OCI-LY7 (cell line): ENCODE measurements at regions not wholly inside any gene's neighbourhood (a gene's known extent, or its start where the extent isn't known, plus 50 kb on each side); places are given as distances from the start of the nearest gene placed in this dataset.

Experiments
- BruUV-seq: library from RNA; stranded (reverse); fragments of 400-500 nt; replicated peaks from 2 replicates; lab custom pipeline; 2021; lab: Mats Ljungman, UMichigan
- CTCF ChIA-PET: fragments of 300-600 bp; sonication (Branson Sonifier 250); formaldehyde crosslinking; loops from one replicate; lab custom pipeline; 2022; ENCODE audit warnings: antibody characterized with exemption; ENCODE audit not compliant: unreplicated experiment; lab: Charles Lee
- POLR2A ChIA-PET: fragments of 300-600 bp; sonication (Branson Sonifier 250); formaldehyde crosslinking; loops from one replicate; lab custom pipeline; 2022; ENCODE audit warnings: antibody characterized with exemption; lab: Charles Lee
- DNase-seq: peaks from one replicate; pipeline ENCODE4 v3.0.0-alpha.2; 2015; ENCODE audit warnings: low spot score
- H2AFZ ChIP-seq: fragments of 200-600 bp; sonication (generic), shearing (Covaris generic); 2 replicates; pipeline ENCODE4 v1.6.1; 2014; ENCODE audit warnings: mild to moderate bottlenecking, antibody characterized with exemption, low read length, moderate library complexity
- H3K27ac ChIP-seq: fragments of 200-600 bp; sonication (generic); 2 replicates; pipeline ENCODE4 v1.5.1; 2014; ENCODE audit warnings: mixed run types, low read depth, mild to moderate bottlenecking, moderate library complexity, low read length, inconsistent platforms; ENCODE audit not compliant: poor library complexity, severe bottlenecking
- H3K36me3 ChIP-seq: fragments of 200-600 bp; sonication (generic); 2 replicates; pipeline ENCODE4 v1.6.1; 2014; ENCODE audit warnings: mild to moderate bottlenecking, antibody characterized with exemption, low read length, moderate library complexity, mixed read lengths; ENCODE audit not compliant: insufficient read depth
- H3K4me1 ChIP-seq: fragments of 200-600 bp; sonication (generic); 2 replicates; pipeline ENCODE4 v1.5.1; 2014; ENCODE audit warnings: mild to moderate bottlenecking, low read length; ENCODE audit not compliant: insufficient read depth, poor library complexity, severe bottlenecking
- H3K4me2 ChIP-seq: fragments of 200-600 bp; sonication (generic); 2 replicates; pipeline ENCODE4 v1.6.1; 2014; ENCODE audit warnings: mild to moderate bottlenecking, low read length
- H3K4me3 ChIP-seq: fragments of 200-600 bp; sonication (generic); 2 replicates; pipeline ENCODE4 v1.5.1; 2014; ENCODE audit warnings: mild to moderate bottlenecking, low read depth, low read length; ENCODE audit not compliant: poor library complexity, severe bottlenecking
- H3K79me2 ChIP-seq: fragments of 200-600 bp; sonication (generic); 2 replicates; pipeline ENCODE4 v1.6.1; 2016; ENCODE audit warnings: low read depth, mild to moderate bottlenecking, low read length, moderate library complexity, mixed read lengths; ENCODE audit not compliant: insufficient read depth
- H3K9me2 ChIP-seq: fragments of 200-600 bp; sonication (generic); 2 replicates; pipeline ENCODE4 v1.6.1; 2016; ENCODE audit warnings: mild to moderate bottlenecking, low read length, mixed read lengths; ENCODE audit not compliant: insufficient read depth
- H3K9me3 ChIP-seq: fragments of 200-600 bp; sonication (generic); 2 replicates; pipeline ENCODE4 v1.6.1; 2014; ENCODE audit warnings: mild to moderate bottlenecking, mixed run types, low read length, mixed read lengths
- H4K20me1 ChIP-seq: fragments of 200-600 bp; sonication (generic); 2 replicates; pipeline ENCODE4 v1.6.1; 2014; ENCODE audit warnings: mild to moderate bottlenecking, antibody characterized with exemption, low read length, moderate library complexity, mixed read lengths; ENCODE audit not compliant: insufficient read depth
- CTCF ChIP-seq: fragments of 200-600 bp; sonication (generic); conservative IDR thresholded peaks from 2 replicates; pipeline ENCODE4 v1.5.1; 2014; ENCODE audit warnings: mild to moderate bottlenecking, antibody characterized with exemption, low read length, moderate library complexity, mixed read lengths
- EZH2phosphoT487 ChIP-seq: fragments of 200-600 bp; sonication (generic); IDR thresholded peaks from 2 replicates; pipeline ENCODE4 v1.6.1; 2018; ENCODE audit warnings: low read depth, borderline replicate concordance, mild to moderate bottlenecking, mixed run types, antibody characterized with exemption, low read length, moderate library complexity, mixed read lengths
- intact Hi-C: fragments of 100-400 bp; cut with micrococcal nuclease; formaldehyde crosslinking; loops from one replicate; pipeline ENCODE4 v1.10.0; 2022; ENCODE audit not compliant: unreplicated experiment

- Histone ChIP-seq H4K20me1 (no peaks in the 10 kb centered on the region), H3K9me3 (no peaks in the 10 kb centered on the region), H3K36me3 (no peaks in the 10 kb centered on the region), H3K4me2 (no peak overlapping the region), H3K9me2 (no peaks in the 10 kb centered on the region), H3K79me2 (no peaks in the 10 kb centered on the region), H3K27ac (no peak overlapping the region), H3K4me1 (no peaks in the 10 kb centered on the region), H2AFZ (no peak overlapping the region), H3K4me3 (no peak overlapping the region)
- intact Hi-C loops: no loop called here
- POLR2A ChIA-PET: no interaction called here
- CTCF ChIA-PET: no interaction called here
- DNase-seq: no peak
- no TSS peak for BruUV-seq
- TF ChIP-seq EZH2phosphoT487 (no peak), CTCF (no peak)
These were observed 66.5 kb upstream of the TTC29 start for GRCh38 chr4:147012059-147012707.

GRCh38 chr4:147014946-147015345, 69.3 kb upstream of the TTC29 start:
- Histone ChIP-seq H3K27ac (no peak overlapping the region), H3K4me3 (no peak overlapping the region), H3K9me2 (no peaks in the 10 kb centered on the region), H2AFZ (no peak overlapping the region), H3K4me1 (no peaks in the 10 kb centered on the region), H3K36me3 (no peaks in the 10 kb centered on the region), H4K20me1 (no peaks in the 10 kb centered on the region), H3K4me2 (no peak overlapping the region), H3K9me3 (no peaks in the 10 kb centered on the region), H3K79me2 (no peaks in the 10 kb centered on the region)
- POLR2A ChIA-PET: interaction anchor here (0.6 kb wide), 1 partner anchor 88 kb away, joined by 3 read pairs; no protein-coding TSS in a partner anchor
- no TSS peak for BruUV-seq
- intact Hi-C loops: no loop called here
- no peak for DNase-seq
- CTCF ChIA-PET: no interaction called here
- TF ChIP-seq CTCF (no peak), EZH2phosphoT487 (no peak)

GRCh38 chr4:147015491-147015890, 69.8 kb upstream of the TTC29 start:
- POLR2A ChIA-PET: no interaction called here
- H3K36me3 ChIP-seq: no peaks in the 10 kb centered on the region
- no peak overlapping the region for H3K4me2 ChIP-seq
- no peaks in the 10 kb centered on the region for H4K20me1 ChIP-seq
- no peak overlapping the region for H3K4me3 ChIP-seq
- no peak overlapping the region for H2AFZ ChIP-seq
- H3K4me1 ChIP-seq: no peaks in the 10 kb centered on the region
- H3K9me2 ChIP-seq: no peaks in the 10 kb centered on the region
- no peak for TF ChIP-seq EZH2phosphoT487
- no peak for TF ChIP-seq CTCF
- H3K9me3 ChIP-seq: no peaks in the 10 kb centered on the region
- no peak for DNase-seq
- BruUV-seq: no TSS peak
- CTCF ChIA-PET: no interaction called here
- intact Hi-C loops: no loop called here
- no peak overlapping the region for H3K27ac ChIP-seq
- no peaks in the 10 kb centered on the region for H3K79me2 ChIP-seq
